SJCRH30 (cell line): ENCODE measurements at regions not wholly inside any gene's neighbourhood (a gene's known extent, or its start where the extent isn't known, plus 50 kb on each side); places are given as distances from the start of the nearest gene placed in this dataset.
A peak's percentile ranks its signal among the peaks of the same experiment; 100 is the strongest.
"Not testable (repeated sequence)": the region's sequence is repeated elsewhere in the genome, so short reads cannot be mapped to it uniquely, and the experiment has no call there.

Source experiments
- DNase-seq, 2 experiments: peaks; one replicate each; pipeline ENCODE4 v3.0.0-alpha.2; 2015 to 2020
- H3K27ac ChIP-seq: fragments of 250-450 bp; sonication (Bioruptor Pico); 2 replicates; pipeline ENCODE4 v1.5.1; 2020; ENCODE audit warnings: mild to moderate bottlenecking, moderate library complexity
- H3K27me3 ChIP-seq: fragments of 250-450 bp; sonication (Bioruptor Pico); 2 replicates; pipeline ENCODE4 v1.5.1; 2020; ENCODE audit warnings: mild to moderate bottlenecking, moderate library complexity
- H3K36me3 ChIP-seq: fragments of 250-450 bp; sonication (Bioruptor Pico); 2 replicates; pipeline ENCODE4 v1.5.1; 2020; ENCODE audit warnings: mild to moderate bottlenecking, moderate library complexity
- H3K4me1 ChIP-seq: fragments of 250-450 bp; sonication (Bioruptor Pico); 2 replicates; pipeline ENCODE4 v1.5.1; 2020; ENCODE audit warnings: mild to moderate bottlenecking, moderate library complexity
- H3K4me3 ChIP-seq: fragments of 250-450 bp; sonication (Bioruptor Pico); 2 replicates; pipeline ENCODE4 v1.5.1; 2020; ENCODE audit warnings: mild to moderate bottlenecking, moderate library complexity
- H3K9me3 ChIP-seq: fragments of 250-450 bp; sonication (Bioruptor Pico); replicated peaks from 2 replicates; pipeline ENCODE4 v1.5.1; 2020; ENCODE audit warnings: mild to moderate bottlenecking, moderate library complexity

DNA sequence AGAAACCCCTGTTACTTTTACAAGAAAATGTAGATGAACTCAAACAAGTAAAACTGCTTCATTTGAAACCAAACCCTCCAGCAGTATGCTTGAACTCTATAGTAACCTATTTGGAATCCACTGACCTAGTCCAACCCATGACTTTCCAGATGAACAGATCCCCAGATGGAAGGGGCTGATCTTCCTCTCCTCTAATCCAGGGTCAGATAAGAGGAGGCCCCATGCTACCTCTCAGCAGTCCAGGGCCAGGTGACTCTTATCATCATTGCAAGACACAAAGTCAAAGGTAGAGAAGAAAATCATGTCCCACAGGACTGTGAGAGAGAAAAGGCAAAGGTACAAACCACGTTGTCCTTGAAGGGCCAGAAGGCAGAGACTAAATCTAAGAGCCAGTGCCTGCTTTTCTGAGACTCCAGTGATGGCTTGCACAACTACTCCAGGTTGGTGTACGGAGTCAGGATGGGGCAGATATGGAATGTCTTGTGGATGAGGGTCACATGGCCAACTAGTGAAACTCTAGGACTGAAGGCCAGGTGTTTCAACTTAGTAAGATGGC, 81.4 kb upstream of the MYLIP start:
- no peak for DNase-seq
- Histone ChIP-seq H3K27me3 (no peaks in the 10 kb centered on the region), H3K36me3 (no peaks in the 10 kb centered on the region), H3K4me3 (no peak overlapping the region), H3K9me3 (no peaks in the 10 kb centered on the region), H3K4me1 (no peaks in the 10 kb centered on the region), H3K27ac (no peak overlapping the region)

DNA sequence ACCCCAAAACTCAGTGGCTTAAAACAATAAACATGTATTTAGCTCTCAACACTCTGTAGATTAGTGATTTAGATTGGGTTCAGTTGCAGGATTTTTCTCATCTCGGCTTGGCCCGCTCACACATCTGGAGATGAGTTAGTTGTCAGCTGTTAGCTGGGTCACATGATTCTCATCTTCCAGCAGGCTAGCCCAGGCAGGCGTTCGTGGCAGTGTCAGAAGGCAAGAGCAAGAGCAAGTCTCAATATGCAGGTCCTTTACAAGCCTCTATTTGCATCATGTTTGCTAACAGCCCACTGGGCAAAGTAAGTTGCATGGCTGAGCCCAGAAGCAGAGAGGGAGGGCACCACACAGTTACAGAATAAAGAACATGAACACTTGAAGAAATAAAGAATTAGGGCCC, 83.6 kb upstream of the MYLIP start:
- Histone ChIP-seq H3K4me3 (no peak overlapping the region), H3K9me3 (no peaks in the 10 kb centered on the region), H3K27me3 (no peaks in the 10 kb centered on the region), H3K4me1 (no peaks in the 10 kb centered on the region), H3K27ac (no peak overlapping the region), H3K36me3 (no peaks in the 10 kb centered on the region)
- peak; percentile 18 to 24 for DNase-seq

DNA sequence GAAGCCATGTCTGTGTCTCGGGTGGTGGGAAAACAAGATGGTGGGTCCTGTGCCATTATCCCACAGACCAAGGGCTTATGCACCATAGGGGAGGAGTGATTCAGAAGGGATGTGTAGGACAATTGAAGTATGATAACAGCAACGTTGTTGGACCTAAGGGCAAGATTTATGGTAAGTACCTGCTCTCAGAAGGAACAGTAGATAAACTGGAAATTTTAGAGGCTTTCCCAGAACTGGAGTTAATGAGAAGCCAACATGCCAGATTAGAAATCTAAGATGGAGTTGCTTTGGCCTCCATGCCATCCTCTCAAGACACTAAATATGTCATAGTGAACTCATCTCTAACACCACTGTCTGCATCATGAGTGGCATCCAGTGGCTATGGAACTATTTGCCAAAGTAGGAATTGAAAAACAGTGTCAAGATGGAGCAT, 84.7 kb upstream of the MYLIP start:
- no peaks in the 10 kb centered on the region for H3K9me3 ChIP-seq
- H3K4me3 ChIP-seq, result no peak overlapping the region
- no peak overlapping the region for H3K27ac ChIP-seq
- H3K27me3 ChIP-seq, result no peaks in the 10 kb centered on the region
- H3K36me3 ChIP-seq, result no peaks in the 10 kb centered on the region
- no peak for DNase-seq
- H3K4me1 ChIP-seq, result no peaks in the 10 kb centered on the region

DNA sequence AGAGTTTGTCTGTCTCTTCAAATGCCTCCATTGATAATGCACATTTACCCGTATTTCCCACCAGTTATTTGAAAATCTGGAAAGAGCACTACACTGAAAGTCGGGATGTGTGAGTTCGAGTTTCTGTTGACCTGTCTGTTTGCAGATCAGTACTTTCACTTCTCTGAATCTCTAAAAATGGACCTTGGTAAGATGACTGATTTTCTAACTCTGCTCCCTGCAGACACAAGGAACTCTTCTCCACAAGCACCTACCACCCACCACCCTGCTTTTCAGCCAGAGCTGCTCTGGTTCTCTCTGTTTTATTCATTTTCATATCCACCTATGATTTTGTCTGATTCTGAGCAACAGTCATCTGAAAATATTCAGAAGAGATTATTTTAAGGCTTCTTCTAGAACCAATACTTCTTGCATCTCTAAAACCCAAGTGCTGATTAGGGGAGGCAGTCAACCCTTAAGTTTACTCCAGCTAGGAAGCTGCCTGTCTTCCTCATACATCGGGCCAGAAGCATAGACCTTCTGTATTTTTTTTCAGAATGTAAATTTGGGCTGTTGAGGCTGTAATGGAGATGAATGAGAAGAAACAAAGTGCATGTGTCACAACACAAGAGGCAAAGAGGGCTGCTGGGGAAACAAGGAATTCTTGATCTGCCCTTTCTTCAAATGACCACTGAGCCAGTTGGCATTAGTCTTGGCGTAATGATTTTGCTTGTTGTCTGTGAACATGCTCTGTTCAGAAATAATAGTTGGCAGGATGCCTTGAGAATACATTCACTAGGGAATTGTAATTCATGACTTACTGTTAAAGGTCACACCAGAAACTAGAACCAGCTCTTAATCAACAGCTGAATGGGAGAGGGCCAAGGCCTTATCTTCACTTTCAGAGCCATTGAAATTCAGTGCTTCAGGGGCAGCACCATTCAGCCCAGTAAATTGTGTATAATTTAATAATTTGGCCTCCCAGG, 85.4 kb upstream of the MYLIP start:
- Histone ChIP-seq H3K27ac (no peak overlapping the region), H3K36me3 (no peaks in the 10 kb centered on the region), H3K4me1 (no peaks in the 10 kb centered on the region), H3K4me3 (no peak overlapping the region), H3K9me3 (no peaks in the 10 kb centered on the region), H3K27me3 (no peaks in the 10 kb centered on the region)
- DNase-seq, result no peak

DNA sequence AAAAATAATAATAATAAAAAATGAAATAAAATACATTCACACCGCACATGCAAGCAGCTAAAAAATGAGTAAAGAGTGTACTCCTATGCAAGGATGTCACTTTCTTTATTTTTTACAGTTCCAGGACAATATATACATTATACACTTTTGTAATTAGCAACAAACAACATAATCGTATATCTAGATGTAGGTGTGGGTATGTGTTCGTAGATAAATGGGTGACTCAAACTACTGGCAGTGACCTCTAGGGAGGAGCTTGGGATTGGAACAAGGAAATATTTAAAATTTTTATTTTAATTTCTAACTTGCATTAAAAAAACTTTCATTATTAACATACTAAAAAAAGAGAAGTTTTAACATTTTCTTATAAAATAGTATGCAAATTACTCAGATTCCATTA, 86.1 kb upstream of the MYLIP start:
- no peaks in the 10 kb centered on the region for H3K4me1 ChIP-seq

DNA sequence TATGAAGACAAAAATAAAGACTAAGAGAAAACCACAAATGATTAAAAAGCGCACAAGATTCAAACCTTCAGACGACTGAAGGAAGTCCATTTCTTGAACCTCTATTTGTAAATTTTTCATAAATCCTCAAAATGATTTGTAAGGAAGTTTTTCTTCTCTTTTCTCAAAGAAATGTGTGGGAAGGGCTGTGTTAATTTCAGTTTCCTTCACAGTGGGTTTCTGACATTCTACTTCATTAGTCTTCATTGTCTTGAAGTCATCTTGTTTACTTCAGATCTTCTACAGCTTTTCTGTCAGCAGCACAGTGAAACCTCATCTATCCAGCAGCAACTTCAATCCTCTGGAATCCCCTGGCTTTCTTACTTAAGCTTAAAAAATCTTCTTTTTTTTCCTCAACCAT, 87.6 kb upstream of the MYLIP start:
- Histone ChIP-seq H3K9me3 (no peaks in the 10 kb centered on the region), H3K27ac (no peak overlapping the region), H3K4me3 (no peak overlapping the region), H3K4me1 (no peaks in the 10 kb centered on the region), H3K27me3 (no peaks in the 10 kb centered on the region), H3K36me3 (no peaks in the 10 kb centered on the region)
- no peak for DNase-seq

More for the DNA sequence above, 86.1 kb upstream of the MYLIP start:
- no peaks in the 10 kb centered on the region for H3K27me3 ChIP-seq
- no peaks in the 10 kb centered on the region for H3K36me3 ChIP-seq
- H3K4me3 ChIP-seq, result no peak overlapping the region
- H3K27ac ChIP-seq, result no peak overlapping the region
- no peaks in the 10 kb centered on the region for H3K9me3 ChIP-seq
- no peak for DNase-seq

DNA sequence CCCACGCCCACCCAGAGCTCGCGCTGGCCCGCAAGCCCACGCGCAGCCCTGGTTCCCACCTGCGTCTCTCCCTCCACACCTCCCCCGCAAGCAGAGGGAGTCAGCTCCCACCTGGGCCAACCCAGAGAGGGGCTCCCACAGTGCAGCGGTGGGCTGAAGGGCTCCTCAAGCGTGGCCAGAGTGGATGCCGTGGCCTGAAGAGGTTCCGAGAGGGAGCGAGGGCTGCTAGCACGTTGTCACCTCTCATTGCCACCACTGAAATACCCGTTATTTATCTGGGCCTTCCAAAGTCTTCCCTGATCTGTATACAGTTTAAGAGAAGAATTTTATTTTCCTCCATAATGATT, 88.3 kb upstream of the MYLIP start:
- no peaks in the 10 kb centered on the region for H3K4me1 ChIP-seq
- H3K9me3 ChIP-seq, result no peaks in the 10 kb centered on the region
- no peak overlapping the region for H3K27ac ChIP-seq
- H3K27me3 ChIP-seq, result no peaks in the 10 kb centered on the region
- no peaks in the 10 kb centered on the region for H3K36me3 ChIP-seq
- no peak overlapping the region for H3K4me3 ChIP-seq
- DNase-seq, result no peak

DNA sequence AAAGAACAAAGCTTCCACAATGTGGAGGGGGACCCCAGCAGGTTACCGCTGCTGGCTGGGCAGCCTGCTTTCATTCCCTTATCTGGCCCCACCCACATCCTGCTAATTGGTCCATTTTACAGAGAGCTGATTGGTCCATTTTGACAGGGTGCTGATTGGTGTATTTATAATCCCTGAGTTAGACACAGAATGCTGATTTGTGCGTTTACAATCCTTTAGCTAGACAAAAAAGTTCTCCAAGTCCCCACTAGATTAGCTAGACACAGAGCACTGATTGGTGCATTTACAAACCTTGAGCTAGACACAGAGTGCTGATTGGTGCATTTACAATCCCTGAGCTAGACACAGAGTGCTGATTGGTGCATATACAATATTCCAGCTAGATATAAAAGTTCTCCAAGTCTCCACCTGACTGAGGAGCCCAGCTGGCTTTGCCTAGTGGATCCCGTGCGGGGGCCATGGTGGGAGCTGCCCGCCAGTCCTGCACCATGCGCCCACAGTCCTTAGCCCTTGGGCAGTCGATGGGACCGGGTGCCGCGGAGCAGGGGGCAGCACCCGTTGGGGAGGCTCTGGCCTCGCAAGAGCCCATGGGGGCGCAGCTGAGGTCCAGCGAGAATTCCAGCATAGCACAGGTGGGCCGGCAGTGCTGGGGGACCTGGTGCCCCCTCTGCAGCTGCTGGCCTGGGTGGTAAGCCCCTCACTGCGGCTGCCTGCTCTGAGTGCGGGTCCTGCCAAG, 88.8 kb upstream of the MYLIP start:
- not testable (repeated sequence) for H3K27ac ChIP-seq, H3K27me3 ChIP-seq, H3K36me3 ChIP-seq, H3K9me3 ChIP-seq, H3K4me3 ChIP-seq, H3K4me1 ChIP-seq, DNase-seq

DNA sequence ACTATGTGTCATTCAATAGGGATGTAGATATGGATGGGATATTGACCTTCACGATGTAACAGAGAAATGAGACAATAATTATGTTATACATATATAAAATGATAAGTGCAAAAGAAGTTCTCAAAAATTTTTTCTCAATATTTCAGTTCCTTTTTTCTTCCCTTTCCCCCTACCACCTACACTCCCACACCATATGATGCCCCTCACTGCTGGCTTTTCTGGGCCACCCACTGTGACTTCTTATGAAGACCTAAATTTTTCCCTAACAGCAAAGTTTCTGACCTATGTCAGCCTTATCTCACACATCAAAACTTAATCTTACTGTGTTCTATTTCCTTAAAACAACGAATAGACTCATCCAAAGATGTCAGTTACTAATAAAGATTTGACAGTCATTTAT, 89.9 kb upstream of the MYLIP start:
- Histone ChIP-seq H3K9me3 (no peaks in the 10 kb centered on the region), H3K36me3 (no peaks in the 10 kb centered on the region), H3K27me3 (no peaks in the 10 kb centered on the region), H3K27ac (no peak overlapping the region), H3K4me3 (no peak overlapping the region), H3K4me1 (no peaks in the 10 kb centered on the region)
- no peak for DNase-seq

DNA sequence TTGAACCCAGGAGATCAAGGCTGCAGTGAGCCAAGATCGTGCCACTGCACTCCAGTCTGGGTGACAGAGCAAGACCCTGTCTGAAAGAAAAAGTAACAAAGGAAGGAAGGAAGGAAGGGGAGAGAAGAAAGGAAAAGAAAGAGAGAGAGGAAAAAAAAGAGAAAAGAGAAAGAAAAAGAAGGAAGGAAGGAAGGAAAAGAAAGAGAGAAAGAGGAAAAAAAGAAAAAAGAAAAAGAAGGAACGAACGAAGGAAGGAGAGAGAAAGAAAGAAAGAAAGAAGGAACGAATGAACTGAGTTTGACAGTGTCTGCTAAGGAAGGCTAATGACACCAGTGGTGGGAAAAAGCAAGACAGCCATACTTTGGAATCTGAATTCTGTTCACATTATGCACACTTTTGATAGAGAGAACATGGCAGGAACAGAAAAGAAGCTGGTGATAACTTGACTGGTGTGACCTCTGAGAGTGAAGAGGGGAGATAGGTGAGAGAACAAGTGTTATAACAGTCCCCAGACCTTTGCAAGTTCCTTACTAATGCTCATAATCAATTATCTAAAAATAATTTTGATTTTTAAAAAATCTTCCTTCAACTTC, 93.3 kb upstream of the MYLIP start:
- Histone ChIP-seq H3K27me3 (no peaks in the 10 kb centered on the region), H3K27ac (no peak overlapping the region), H3K4me1 (no peaks in the 10 kb centered on the region), H3K4me3 (no peak overlapping the region), H3K36me3 (no peaks in the 10 kb centered on the region), H3K9me3 (no peaks in the 10 kb centered on the region)
- DNase-seq, result no peak

DNA sequence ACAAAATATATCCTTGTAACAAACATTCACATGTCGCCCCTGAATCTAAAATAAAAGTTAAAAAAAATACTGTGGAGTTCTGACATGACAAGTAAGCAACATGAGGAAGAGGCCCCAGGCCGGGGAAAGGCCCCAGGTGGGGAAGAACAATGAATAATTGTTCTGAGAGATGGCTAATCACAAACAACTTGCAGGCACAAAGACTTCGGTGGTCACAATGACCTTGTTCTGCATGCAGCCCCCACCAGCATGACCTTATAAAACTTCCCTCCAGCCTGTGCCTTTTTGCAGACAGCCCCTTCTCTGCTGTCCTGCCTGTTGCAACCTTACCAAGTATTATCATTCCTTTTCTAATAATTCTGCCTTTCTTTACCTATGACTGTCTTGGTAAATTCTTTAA, 95.7 kb upstream of the MYLIP start:
- no peak for DNase-seq
- Histone ChIP-seq H3K9me3 (no peaks in the 10 kb centered on the region), H3K36me3 (no peaks in the 10 kb centered on the region), H3K27ac (no peak overlapping the region), H3K4me1 (no peaks in the 10 kb centered on the region), H3K4me3 (no peak overlapping the region), H3K27me3 (no peaks in the 10 kb centered on the region)

DNA sequence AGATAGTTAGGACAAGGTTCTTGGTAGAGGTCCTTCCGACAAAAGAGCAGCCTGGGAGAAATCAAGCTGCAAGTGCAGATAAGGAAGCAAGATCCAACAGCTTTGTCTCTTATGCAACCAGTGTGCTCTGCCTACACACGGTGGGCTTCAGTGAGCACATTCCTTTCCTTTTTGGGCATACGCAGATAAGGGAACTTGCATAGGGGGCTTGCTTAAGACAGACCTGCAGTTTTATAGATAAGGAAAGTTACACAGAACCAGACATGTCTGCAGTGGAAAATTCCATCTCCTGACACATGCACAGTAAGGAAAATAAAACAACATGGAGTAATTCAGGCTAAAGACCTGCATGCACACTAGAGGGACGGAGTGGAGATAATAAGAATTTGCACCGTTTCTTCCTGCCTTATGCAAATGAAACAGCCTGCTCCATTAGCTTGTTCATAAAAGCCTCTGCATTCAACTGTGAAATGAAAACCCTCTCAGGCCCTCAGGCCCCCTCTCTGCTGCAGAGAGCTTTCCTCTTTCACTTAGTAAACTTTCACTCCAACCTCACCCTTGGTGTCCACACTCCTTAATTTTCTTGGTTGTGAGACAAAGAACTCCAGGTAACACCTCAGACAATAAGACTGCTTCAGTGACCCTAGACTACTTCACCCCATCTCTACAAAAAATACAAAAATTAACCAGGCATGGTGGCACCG, 97.5 kb upstream of the MYLIP start:
- Histone ChIP-seq H3K4me3 (no peak overlapping the region), H3K27ac (no peak overlapping the region), H3K4me1 (no peaks in the 10 kb centered on the region), H3K9me3 (no peaks in the 10 kb centered on the region), H3K27me3 (no peaks in the 10 kb centered on the region), H3K36me3 (no peaks in the 10 kb centered on the region)
- no peak for DNase-seq

DNA sequence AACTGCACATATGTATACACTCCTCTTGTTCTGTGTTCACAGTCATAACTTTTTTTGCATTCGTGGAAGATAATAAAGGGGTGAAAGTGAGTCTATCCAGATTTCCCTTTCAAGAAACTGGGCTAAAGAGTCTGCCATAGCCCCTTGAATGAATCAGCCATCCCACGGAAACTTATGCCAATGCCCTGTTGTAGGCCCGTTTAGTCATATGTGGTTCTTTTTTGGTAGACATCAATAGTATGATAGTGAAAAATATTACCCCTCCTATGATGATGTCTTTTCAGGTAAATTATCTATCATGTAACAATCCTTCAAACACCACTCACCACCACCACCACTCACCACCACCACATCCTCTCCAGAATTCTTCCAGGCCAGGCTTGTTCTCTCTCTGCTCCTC, 99.9 kb upstream of the MYLIP start:
- H3K36me3 ChIP-seq, result no peaks in the 10 kb centered on the region
- no peak overlapping the region for H3K27ac ChIP-seq
- no peak for DNase-seq
- H3K4me1 ChIP-seq, result no peaks in the 10 kb centered on the region
- H3K4me3 ChIP-seq, result no peak overlapping the region
- H3K27me3 ChIP-seq, result no peaks in the 10 kb centered on the region
- no peaks in the 10 kb centered on the region for H3K9me3 ChIP-seq

DNA sequence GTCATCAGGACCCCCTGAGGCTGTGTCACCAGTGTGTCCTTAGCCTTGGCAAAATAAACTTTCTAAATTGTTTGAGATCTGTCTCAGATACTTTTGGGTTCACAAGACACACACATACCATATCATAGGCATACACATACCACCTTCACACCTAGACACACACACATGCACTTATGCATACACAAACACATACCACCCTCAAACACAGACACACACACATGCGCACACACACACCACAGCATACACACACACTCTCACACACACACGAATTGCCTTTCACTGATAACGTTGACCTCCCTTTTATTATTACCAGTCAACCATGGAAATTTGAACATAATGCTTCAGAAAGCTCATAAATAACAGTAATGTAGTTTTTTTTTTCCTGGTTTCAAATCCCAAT, 108.6 kb upstream of the MYLIP start:
- DNase-seq, result no peak
- Histone ChIP-seq H3K9me3 (no peaks in the 10 kb centered on the region), H3K4me1 (no peaks in the 10 kb centered on the region), H3K27me3 (no peaks in the 10 kb centered on the region), H3K36me3 (no peaks in the 10 kb centered on the region), H3K4me3 (no peak overlapping the region), H3K27ac (no peak overlapping the region)

DNA sequence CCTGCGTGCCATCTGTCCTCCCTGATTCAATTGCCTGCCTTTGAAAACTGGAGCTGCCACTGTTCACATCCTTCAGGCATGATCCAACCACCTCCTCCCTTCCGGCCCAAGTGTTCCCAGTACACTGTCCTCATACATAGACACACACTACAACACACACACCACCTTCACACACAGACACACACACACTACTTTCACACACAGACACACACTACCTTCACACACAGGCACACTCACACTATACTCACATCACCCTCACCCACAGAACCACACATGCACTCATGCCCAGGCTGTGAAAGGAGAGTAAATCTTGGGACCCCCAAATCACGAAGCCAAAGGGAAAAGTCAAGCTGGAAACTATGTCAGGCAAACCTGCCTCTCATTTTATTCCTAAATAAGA, 109.4 kb upstream of the MYLIP start:
- no peak overlapping the region for H3K27ac ChIP-seq
- no peak overlapping the region for H3K4me3 ChIP-seq
- no peaks in the 10 kb centered on the region for H3K36me3 ChIP-seq
- H3K9me3 ChIP-seq, result no peaks in the 10 kb centered on the region
- H3K27me3 ChIP-seq, result no peaks in the 10 kb centered on the region
- no peak for DNase-seq
- no peaks in the 10 kb centered on the region for H3K4me1 ChIP-seq
